HG03060 (cell line): ENCODE measurements at regions not wholly inside any gene's neighbourhood (a gene's known extent, or its start where the extent isn't known, plus 50 kb on each side); places are given as distances from the start of the nearest gene placed in this dataset.
A peak's percentile ranks its signal among the peaks of the same experiment; 100 is the strongest.
"Not testable (repeated sequence)": the region's sequence is repeated elsewhere in the genome, so short reads cannot be mapped to it uniquely, and the experiment has no call there.

ENCODE experiments used
- ATAC-seq: cut with Tn5 transposase; IDR thresholded peaks from one replicate; pipeline ENCODE4 v1.9.1; 2021; ENCODE audit warnings: low read depth, moderate number of reproducible peaks; ENCODE audit not compliant: unreplicated experiment

DNA sequence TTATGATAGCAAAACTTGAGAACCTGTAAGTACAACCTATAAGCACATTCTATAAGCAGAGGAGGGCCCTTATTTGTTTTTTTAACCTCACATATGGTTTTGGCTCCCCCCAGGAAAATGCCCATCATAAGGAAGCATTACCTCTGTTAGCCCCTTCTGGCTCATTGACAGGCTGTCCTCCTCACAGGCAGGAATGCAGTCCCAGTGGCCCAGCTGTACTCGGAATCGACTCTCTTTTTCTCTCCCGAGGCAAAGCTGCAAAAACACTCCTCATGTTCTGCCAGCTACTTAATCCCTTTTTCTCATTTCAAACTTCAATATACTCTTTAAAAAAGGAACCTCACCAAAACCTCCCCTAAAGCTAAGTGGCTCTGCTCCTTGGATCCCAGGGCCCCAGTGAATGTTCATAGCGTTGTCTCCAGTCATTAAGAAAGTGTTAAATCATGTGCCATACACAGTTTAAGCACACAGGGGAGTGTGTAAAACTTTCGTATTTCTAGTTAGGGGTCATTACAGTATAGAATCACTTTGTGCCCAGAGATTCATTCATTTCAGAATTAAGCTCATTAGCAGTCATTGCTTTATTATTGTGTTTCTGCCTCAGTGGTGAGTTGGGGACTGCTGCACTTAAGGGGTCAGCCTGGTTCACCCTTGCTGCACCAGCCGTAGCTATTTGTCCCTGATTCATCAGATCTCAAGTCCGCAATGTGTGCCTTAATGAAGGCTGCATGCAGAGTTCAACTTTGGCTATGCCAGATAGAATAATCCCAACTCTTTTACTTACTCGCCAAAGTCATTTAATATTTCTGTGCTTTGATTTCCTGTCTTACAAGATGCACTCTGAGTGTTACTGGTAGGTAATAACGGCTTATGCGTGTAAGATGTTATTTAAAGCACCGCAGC lies 57.6 kb downstream of the JRKL start:
- ATAC-seq: no peak

DNA sequence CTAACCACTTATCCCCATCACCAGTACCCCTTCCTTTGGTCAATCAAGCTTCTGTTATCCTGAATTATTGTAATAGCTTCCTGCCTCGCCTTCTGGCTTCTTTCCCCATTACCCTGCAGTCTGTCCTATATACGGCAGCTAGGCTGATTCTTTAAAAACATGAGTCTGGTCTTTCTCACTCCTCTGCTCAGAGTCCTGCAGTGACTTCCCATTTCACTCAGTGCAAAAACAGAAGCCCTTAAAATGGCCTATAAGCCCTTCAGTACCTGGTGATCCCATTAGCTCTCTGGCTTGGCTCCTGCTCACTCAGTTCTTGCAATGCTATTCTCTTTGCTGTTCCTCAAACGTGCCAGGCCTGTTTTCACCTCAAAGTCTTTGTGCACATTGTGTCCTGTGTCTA lies 58.4 kb downstream of the JRKL start:
- no peak for ATAC-seq

DNA sequence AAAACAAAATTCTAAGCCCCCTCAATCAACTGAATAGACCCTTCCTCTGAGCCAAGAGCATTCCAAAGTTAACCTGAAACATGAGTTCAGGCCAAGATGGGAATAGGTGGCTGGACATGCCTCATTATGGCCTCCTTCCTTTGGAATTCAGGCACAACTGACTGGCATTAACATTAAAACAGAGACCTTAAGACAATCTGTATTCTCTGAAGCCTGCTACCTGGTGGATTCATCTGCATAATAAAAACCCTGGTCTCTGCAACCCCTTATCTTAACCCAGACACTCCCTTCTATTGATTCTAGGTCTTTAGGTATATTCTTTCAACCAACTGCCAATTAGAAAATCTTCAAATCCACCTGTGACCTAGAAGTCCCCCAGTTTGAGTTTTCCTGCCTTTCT lies 66.3 kb downstream of the JRKL start:
- ATAC-seq: no peak

DNA sequence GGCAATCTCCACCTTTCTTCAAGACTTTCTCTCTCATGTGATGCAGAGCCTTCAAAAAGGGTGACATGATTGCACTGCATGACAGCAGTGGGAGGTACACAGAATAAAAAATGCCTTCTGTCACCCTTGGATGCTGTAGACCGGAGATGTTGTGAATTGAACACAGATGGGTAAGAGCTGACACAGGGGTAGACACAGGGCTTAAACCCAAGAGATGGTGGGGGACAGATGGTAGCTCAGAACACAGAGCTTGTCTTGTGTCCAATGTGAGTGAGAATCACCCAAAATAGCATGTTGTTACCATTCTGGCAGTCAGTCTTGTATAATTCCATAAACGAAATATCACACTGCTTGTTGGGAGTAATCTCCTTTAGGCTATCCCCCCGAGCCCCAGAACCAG lies 69.9 kb downstream of the JRKL start:
- no peak for ATAC-seq

DNA sequence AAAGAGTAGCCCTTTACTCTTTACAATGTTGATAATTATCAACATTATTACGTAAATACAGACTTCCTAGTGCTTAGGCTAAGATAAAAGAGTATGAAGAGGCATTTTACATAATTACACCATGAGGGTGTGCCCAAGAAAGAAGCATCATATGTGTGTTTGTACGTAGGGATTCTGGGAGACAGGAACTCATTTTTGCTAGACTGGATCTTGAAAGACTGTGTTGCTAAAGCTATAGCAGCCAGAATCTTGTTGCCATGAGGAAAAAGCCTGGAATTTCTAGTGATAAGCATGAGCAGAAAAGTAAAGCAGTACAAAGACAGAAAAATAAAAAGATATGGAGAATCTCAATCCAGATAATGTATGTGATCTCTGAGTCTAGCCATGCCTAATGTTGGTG lies 72.1 kb downstream of the JRKL start:
- ATAC-seq: no peak

DNA sequence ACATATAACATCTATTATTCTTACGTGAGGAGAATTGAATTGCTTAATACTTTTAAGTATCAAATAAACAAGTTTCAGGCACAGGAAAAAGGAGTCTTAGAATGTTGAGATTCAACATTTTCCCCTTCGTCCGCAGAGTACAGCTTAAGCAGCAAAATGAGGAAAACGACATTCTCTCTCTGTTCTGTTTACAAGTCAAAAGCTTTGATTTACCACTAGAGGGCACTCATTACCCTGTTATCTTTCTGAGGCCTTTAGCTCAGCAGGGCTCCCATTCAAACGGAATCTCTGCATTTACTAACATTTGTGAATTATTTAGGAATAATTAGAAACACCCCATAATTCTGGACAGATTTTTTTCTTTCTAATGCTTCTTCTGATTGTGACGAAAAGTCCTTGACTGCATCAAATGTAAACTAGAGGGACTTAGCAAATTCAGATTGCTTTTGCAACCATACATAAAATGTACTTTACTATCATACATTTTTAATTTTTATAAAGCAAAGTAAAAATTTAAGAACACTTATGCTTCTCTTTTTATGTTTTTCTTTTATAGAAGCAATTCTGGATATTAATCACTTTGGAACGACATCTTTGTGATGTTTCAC lies 75.0 kb downstream of the JRKL start:
- peak; percentile 58 for ATAC-seq

DNA sequence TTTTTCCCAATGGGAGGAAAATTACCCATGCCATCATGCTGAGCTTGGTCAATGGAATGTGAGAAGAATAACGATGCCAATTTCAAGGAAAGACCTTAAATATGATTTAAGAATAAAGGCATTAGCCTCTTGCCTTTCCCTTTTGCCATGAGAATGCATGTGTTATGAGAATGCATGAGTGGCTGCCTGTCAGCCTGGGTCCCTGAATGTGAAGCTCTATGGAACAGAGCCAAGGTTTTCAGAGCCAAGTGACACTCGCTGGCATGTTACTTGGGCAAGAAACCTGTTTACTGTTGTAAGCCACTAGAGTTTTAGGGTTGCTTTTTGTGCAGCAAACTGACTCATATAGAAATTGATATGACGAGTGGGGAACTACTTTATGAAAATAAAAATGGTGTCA lies 75.7 kb downstream of the JRKL start:
- ATAC-seq: no peak

DNA sequence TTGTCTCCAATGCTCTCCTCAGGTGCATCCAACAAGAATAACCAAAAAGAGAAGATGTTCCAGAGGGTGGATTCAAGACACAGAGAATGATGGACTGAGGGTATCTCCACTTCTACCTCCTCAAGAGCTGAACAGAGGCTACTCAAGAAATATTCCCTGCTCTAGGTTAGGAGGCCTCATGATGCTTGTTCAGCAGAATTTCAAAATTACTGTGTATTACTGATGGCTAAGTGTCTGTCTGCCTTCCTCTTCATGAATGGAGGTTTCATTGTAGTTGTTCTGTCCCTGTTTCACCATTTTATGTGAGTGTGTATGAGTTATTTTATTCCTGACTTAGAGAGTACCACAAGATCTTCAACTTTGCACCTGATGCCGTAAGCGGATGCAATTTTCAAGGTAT lies 76.8 kb downstream of the JRKL start:
- ATAC-seq: no peak

DNA sequence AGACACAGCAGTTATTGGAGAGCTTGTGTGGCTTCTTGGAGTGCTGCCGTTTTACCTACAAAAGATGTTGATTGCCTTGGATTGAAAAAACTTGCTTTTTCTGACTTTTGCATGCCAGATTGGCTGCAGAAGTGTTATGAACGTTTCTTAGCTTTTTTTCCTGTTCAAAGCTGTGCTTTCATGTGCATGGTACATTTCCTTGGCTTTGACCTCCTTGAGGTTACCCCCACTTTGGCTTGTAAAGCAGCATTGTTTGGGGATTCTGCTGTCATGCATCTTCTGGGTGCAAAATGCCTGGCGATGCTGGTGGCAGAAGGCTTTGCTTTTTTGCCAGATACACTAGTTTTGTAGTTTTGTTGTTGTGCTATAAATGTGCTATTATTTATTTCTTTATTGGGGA lies 80.0 kb downstream of the JRKL start:
- ATAC-seq: no peak

DNA sequence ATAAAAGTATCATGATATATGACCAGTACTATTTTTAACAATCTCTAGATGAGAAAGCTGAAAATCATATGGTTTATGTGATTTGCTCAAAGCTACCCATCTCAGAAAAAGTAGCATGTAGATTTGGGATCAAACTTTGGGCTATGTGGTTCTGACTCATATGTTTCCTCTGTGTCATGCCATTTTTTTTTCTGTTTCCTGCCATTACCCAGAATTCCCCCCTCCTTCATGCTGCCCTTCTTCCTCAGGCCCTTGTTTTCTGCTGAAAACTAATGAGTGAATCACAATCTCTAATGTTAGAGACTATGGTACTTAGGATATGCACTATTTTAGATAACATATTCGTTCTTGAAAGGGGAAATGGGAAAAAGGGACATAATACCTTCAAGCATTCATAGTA lies 80.7 kb downstream of the JRKL start:
- no peak for ATAC-seq

DNA sequence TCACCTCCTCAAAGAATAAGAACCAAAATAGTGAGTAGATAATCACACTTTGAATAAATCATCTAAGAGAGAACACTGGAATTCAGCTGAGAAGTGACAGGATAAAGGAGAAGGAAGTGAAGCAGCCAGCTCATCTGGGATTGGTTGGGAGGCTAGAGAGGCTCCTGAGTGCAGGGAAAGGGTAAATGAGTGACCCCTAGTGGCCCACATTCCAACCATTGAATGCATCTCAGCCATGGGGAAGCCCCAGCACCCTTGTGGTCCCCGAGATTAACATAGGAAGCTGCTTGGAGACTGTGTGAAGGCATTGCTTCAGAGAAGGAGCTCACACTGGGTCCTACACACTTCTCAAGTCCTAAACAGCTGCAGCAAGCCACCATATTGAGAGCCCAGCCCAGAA lies 82.3 kb downstream of the JRKL start:
- no peak for ATAC-seq

DNA sequence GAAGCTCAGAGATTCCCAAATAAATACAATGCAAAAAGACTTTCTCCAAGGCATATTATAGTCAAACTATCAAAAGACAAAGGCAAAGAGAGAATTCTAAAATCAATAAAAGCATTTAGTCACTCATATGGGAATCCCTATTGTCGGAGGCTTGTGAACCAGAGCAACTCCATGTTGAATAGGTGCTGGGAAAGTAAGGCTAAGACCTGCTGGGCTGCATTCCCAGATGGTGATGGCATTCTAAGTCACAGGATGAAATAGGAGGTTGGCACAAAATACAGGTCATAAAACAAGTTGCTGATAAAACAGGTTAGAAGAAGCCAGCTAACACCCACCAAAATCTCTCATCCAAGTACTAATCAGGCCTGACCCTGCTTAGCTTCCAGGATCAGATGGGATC lies 84.5 kb downstream of the JRKL start:
- no peak for ATAC-seq

DNA sequence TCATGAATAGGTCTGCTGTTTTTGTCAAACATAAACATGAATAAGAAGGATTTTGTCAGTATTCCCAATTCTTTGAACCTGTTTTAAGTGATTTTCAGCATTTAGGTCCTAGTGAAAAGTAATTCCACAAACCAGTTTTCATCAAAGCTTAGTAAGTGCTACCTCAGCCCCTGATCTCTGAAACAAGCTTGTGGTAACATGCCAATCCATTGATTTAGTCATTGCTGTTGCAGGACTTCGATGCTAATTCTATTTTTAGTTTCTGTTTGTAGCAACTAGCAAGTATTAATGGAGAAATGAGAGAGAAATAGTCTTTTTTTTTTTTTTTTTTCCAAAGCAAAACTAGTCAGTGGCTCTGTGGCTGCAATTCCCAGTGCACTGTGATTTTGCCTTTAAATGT lies 91.4 kb downstream of the JRKL start:
- no peak for ATAC-seq

DNA sequence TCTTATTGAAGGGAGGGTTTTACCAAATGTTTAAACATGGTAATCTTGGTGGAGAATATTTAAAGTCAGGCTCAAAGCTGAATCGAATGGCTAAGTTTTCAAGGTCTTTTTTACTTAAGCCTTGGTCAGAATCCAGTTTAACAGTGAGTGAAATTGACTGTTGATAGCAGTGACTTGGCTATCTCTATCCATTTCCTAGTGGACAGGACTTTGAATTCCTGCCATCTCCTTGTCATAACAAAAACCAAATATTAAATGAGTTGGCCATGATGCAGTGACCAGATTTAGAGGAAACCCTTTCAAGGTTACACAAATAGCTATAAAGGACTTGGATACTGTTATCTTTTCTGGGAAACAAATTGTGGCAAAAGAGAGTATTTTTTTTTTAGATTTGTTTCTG lies 92.0 kb downstream of the JRKL start:
- ATAC-seq: no peak

DNA sequence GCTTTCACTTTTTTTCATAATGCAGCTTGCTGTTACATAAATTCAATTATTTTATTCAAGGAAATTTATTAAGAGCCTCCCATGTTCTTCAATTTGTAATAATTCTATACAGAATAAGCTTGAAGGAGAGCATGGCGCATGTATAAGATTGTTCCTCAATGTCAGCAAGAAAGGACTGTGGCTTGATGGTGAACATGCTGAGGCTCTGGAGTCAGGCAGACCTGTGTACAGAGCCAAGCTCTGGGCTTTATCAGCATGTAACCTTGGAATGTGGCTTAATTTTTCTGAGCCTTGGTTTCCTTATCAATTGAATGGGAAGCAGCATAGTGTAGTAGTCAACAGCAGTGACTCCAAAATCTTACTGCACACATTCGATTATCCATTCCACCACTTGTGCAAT lies 92.4 kb downstream of the JRKL start:
- ATAC-seq: no peak

DNA sequence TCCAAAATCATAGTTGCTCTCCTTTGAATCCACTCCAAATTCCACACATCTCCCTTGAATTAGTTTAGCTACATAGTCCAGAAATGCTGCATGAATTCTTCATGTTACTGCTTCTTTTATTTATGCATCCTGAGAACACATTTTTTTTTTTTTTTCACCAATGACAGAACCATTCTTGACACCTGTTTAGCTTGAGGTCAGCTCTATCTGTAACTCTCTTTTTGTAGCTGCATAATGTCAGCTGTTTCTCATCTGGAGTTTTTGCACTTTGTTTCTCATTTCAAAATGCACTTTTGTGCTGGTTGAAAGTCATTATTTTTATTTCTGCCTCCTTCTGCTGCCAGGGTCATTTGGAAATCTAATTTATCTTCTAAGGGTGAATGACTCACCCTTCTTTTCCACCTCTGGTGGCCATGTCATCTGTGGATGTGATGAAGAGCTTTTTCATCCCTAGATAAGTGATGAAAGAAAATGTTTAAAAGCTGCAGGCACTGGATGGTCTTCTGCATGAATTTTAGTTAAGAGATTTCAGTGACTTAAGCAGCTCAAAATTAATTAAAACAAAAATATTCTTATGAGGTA lies 93.7 kb downstream of the JRKL start:
- no peak for ATAC-seq

DNA sequence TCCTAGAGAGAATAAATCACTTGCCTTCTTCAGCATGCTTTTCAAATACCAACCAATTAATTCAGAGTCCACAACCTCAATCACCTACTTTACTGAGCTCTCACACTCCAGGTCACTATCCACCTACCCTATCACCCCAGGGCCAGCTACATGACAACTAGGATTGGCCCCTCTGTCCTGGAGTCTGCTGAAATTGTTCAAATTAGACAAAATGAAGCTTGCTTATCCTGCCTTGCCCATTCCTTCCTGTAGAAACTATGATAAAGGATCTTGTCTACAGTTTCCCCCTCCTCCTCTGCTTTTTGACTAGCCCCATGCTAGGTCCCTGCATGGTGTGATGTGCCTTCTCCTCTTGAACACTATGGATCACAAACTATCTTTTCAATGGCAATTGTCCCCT lies 94.5 kb downstream of the JRKL start:
- ATAC-seq: no peak

DNA sequence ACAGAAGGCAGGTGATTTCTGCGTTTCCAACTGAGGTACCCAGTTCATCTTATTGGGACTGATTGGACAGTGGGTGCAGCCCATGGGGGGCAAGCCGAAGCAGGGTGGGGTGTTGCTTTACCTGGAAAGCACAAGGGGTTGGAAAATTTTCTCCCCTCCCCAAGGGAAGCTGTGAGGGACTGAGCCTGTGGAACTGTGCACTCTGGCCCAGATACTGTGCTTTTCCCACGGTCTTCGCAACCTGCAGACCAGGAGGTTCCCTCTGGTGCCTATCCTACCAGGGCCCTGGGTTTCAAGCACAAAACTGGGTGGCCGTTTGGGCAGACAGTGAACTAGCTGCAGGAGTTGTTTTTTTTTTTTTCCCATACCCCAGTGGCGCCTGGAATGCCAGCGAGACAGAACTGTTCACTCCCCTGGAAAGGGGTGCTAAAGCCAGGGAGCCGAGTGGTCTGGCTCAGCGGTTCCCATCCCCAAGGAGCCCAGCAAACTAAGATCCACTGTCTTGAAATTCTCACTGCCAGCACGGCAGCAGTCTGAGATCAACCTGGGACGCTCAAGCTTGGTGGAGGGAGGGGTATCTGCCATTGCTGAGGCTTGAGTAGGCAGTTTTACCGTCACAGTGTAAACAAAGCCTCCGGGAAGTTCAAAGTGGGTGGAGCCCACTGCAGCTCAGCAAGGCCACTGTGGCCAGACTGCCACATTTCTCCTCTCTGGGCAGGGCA lies 97.2 kb downstream of the JRKL start:
- ATAC-seq: no peak

DNA sequence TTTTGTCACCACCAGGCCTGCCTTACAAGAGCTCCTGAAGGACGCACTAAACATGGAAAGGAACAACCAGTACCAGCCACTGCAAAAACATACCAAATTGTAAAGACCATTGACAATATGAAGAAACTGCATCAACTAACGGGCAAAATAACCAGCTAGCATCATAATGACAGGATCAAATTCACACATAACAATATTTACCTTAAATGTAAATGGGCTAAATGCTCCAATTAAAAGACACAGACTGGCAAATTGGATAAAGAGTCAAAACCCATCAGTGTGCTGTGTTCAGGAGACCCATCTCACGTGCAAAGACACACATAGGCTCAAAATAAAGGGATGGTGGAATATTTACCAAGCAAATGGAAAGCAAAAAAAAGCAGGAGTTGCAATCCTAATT lies 99.1 kb downstream of the JRKL start:
- not testable (repeated sequence) for ATAC-seq

DNA sequence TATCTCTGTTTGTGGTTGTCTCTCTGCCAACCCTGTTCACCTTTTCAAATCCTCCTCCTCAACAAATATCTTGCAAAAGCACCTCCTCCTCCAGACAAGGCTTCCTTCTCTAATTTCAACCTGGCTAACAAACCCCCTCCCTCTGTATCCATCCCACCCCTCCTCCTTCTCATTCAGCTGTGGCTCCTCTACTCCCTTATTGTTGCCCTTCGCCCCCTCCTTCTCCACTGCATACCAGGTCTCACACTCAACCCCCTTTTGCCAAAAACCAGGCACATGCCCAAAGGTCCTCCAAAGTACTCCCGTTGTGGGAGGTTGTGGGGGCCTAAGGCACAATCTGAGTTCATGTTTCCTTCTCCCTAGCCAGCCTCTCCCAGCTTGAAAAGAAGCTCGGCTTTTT lies 110.6 kb downstream of the JRKL start:
- ATAC-seq: no peak

DNA sequence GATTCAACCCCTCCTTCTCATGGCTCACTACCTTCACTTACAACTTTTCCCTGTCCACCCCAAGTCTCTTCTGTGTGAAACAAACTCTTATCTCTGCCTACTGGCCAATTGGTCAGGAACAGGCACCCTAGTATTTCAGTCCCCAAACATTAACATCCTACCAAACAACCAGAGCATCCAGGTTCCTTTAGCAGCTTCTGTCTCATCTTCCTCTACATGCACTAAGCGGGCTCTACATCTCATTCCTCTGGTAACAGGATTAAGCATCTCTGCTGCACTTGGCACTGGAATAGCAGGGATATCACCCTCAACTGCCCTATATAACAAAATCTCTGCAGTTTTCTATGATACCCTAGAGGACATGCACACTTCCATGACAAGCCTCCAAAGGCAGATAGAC lies 116.2 kb downstream of the JRKL start:
- ATAC-seq: no peak
